Fibroblast of skin of right quadriceps (primary cell): ENCODE measurements at regions not wholly inside any gene's neighbourhood (a gene's known extent, or its start where the extent isn't known, plus 50 kb on each side); places are given as distances from the start of the nearest gene placed in this dataset.
"Not testable (repeated sequence)": the region's sequence is repeated elsewhere in the genome, so short reads cannot be mapped to it uniquely, and the experiment has no call there.

Source experiments
- DNase-seq: peaks from one replicate; pipeline ENCODE4 v3.0.0-alpha.2; 2013

- peak; percentile 17 for DNase-seq
Observed at GRCh38 chr12:8282181-8282580, 54.8 kb upstream of the FAM90A1 start.

DNA sequence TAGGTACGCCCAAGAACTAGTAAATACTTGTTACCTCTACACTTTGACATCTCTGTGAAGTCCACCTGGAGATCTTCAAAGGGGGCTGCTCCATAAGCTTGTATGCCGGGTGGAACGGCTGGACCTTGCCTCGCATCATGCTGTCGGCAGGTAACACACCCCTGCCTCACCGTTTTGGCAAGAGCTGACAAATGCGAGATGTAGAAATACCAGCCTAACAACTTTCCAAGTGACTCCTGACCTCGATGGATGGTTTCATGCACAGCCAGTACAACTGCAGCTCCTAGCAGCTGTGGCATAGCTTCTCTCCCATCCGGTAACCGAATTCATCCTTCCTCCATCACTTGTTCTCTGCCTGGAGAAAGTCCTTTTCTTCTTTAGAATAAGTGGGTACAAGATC is 58.3 kb upstream of the FAM90A1 start:
- not testable (repeated sequence) for DNase-seq

DNA sequence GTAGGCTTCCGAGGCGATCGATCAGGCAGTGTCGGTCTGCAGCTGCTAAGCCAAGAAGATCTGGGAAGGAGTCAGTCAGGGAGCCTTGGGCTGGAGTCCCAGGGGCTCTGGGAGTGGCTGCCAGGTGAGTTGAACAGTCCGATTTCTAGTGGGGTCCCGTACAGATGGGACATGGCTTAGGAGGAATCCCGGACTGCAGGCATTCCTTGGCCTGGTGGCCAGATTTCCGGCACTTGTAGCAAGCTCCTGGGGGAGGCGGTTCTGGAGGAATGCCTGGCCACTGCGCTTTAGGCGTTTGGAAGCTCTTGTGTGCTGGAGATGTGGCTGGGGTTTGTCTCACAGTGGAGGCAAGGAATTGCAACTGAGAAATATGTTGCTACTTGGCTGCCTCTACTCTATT is 64.3 kb upstream of the FAM90A1 start:
- not testable (repeated sequence) for DNase-seq

DNA sequence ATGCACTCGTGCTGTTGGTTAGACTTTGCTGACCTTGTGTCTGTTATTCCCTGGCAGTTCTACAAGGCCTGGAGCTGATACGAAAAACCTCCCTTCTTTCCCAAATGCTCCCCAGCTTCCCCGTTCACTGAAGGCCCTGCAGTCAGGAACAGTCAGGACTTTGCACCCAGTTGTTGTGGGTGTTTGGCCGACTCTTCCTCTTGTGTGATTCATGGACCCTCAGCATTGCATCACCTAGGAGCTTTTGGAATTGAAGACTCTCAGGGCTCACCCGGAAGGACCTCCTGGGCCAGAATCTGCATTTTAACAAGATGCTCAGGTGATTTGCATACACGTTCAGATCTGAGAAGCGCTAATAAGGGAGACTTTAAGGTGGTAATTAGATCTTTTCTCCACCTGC is 67.2 kb upstream of the FAM90A1 start:
- DNase-seq = not testable (repeated sequence)

GRCh38 chr12:8308611-8309010 is 81.2 kb upstream of the FAM90A1 start:
- not testable (repeated sequence) for DNase-seq

DNA sequence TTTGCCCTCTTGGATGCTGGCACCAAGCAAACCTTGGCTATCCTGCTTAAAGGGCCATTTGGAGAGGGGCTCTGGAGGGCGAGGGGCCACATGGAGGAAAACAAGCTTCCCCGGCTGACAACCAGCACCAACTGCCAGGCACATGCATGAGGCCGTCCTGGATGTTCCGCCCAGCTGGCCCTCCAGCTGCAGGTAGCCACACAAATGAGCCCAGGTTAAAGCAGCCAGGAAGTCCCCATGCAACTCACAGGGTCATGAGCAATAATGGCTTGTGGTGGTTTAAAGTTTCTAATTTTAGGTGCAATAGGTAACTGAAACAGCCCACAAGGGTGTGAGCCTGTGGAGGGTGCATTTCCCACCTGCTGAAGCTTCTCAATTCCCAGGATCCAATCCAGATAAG is 88.6 kb upstream of the FAM90A1 start:
- not testable (repeated sequence) for DNase-seq

GRCh38 chr12:8317675-8318074 is 90.3 kb upstream of the FAM90A1 start:
- DNase-seq = not testable (repeated sequence)

- DNase-seq = peak; percentile 2
Observed at GRCh38 chr12:8320251-8320730, 92.9 kb upstream of the FAM90A1 start.

DNA sequence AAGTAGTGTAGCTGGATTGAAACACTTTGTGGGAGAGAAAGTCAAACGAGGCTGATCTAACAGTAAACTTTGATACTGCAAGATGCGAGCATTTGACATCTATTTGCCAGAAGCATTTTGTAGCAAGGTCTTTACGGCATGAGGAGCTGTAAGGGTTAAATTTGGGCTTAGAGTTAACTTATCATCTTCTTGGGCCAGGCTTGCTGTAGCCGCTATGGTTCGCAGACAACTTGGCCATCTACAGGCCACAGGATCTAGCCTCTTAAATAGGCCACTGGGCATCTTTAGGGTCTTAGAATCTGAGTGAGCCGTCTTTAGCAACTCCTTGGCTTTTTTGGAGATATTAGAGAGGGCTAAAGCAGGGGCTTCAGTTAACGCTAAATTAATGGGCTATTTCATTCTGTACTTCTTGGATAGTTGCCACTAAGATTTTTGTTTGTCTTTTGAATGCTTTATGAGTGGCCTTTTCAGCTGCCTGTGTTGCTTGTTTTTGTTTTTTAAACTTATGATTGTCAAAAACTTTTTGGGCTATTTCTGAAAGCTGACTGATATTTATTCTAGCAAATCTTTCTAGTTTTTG is 93.5 kb upstream of the FAM90A1 start:
- not testable (repeated sequence) for DNase-seq

- DNase-seq = not testable (repeated sequence)
Observed at GRCh38 chr12:8325145-8325839, 97.9 kb upstream of the FAM90A1 start.

GRCh38 chr12:8328835-8329234 is 101.4 kb upstream of the FAM90A1 start:
- not testable (repeated sequence) for DNase-seq

GRCh38 chr12:8332373-8332772 is 105.0 kb upstream of the FAM90A1 start:
- DNase-seq = not testable (repeated sequence)

GRCh38 chr12:8351073-8351472 is 104.7 kb upstream of the CLEC6A start:
- DNase-seq = not testable (repeated sequence)

- not testable (repeated sequence) for DNase-seq
Observed at GRCh38 chr12:8354741-8355140, 101.0 kb upstream of the CLEC6A start.

DNA sequence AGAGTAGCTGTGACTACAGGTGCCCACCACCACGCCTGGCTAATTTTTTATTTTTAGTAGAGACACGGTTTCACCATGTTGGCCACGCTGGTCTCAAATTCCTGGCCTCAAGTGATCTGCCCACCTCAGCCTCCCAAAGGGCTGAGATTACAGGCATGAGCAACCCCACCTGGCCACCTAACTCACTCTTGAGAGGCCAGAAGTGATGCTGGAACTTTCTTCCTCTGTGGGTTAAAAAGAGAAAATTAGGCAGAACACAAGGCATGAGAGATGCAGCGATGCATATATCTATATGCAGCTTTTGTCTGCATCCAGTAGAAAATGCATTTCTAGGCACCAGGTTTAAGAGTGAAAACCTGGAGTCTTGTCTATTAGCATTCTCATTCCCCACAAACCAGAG is 100.2 kb upstream of the CLEC6A start:
- not testable (repeated sequence) for DNase-seq

DNA sequence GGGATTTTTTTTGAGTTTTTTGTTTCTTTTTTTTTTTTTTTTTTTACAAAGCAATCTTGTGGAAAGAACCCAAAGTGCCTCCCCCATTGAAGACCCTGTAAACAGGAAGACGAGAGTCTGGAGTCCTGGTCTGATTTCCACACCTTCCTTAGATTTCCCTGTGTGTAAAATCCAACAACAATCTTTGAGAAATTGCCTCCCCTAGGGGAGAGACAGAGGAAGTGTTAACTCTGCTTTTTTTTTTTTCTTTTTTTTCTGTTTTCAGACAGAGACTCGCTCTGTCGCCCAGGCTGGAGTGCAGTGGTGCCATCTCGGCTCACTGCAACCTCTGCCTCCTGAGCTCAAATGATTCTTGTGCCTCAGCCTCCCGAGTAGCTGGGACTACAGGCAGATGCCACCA is 82.0 kb upstream of the CLEC6A start:
- peak; percentile 4 for DNase-seq

DNA sequence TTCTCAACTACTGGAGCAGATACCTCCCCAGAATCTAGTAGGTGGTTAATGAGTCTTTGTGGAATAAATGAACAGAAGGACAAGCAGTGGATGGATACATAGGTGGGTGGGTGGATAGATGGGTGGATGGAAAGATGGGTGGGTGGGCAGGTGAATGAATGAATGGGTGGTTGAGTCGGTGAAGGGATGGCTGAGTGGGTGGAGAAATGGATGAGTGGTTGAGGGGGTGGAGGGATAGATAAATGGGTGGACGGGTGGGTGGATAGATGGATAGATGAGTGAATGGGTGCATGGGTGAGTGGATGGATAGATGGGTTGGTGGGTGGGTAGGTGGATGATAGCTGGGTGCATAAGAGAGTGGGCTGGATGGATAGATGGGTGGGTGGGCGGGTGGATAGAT is 80.6 kb upstream of the CLEC6A start:
- DNase-seq = not testable (repeated sequence)

DNA sequence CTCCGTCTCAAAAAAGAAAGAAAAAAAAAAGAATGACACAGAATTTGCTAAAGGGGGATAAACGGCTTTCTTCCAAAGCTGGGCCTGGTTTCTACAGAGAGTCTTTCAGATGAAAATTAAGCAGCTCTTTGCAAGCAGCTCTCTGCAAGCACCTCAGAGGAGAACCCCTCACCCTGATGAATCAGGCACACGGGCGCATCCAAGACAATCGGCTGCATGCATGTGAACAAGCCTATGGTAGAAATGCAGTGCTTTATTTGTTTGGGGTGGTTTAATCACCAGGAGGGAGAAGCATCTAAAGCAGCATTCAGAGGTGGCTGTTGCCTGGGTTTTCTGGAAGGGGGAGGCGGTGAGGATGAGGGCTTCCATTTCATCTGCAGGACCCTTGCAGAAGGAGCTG is 78.0 kb upstream of the CLEC6A start:
- not testable (repeated sequence) for DNase-seq

DNA sequence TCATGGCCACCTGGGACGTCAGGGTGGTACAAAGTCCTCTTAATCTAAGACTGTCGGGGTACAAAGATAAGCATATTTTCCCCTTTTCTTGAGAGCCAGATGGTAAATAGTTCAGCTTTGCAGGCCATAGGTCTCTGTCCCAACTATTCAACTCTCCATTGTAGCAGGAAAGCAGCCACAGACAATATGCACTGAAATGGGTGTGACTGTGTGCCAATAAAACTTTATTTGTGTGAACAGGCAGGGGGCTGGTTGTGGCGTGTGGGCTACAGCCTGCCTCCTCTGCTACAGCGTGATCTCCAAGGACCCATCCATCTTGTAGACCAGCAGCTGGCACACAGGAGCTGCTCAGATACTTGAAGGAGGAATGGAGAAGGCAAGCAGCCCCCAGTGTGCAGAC is 73.2 kb upstream of the CLEC6A start:
- DNase-seq = not testable (repeated sequence)

DNA sequence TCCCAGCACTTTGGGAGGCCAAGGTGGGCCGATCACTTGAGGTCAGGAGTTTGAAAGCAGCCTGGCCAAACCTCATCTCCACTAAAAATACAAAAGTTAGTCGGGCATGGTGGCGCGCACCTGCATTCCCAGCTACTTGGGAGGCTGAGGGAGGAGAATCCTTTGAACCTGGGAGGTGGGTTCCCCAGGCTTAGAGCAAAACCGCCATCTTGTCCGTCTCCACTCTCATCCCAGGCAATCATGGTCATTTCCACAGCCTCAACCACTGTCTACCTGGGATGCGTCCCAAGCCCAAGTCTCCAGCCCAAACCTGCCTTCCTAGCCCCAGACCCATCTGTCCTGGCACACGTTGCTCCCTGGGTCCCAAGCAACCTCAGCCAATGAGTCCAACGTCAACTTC is 71.1 kb upstream of the CLEC6A start:
- not testable (repeated sequence) for DNase-seq

DNA sequence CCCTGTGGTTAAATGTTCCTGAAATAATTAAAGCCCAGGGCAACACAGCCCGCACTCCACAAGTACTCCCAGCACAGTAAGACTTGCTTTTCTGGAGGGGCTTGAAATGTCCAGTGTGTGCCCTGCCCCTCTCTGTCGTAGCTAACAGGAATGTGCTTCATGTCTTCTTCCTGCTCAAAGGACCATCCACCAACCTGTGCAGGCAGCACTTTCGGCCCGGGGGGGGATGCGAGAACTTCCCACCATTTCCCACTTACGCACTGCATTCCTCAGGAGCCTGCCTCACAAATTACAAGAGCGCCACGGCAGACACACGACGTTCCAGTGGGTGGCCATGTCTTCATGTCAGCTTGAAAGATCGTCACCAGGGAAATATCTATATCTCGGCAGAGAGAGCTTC is 70.3 kb upstream of the CLEC6A start:
- DNase-seq = not testable (repeated sequence)

DNA sequence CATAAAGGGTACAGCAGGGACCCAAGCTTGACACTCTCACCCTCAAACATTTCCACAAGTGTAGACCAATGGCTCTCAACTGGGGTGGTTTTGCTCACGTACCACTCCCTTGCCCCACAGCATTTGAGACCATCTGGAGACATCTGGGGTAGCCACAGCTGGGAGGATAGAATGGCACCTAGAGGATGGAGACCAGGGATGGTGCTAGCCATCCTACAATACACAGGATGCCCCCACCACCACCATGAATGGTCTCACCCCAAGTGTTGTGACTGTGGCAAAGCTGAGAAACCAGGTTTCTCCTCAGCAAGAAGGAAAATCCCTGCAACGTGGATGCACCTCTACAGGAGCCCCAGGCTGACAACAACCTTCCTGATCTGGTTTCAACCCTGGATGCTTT is 69.1 kb upstream of the CLEC6A start:
- not testable (repeated sequence) for DNase-seq

GRCh38 chr12:8389296-8389695 is 66.5 kb upstream of the CLEC6A start:
- not testable (repeated sequence) for DNase-seq

GRCh38 chr12:8390001-8390777 is 65.6 kb upstream of the CLEC6A start:
- DNase-seq = peak; percentile 14
